ENCODE measurements at regions not wholly inside any gene's neighbourhood (a gene's known extent, or its start where the extent isn't known, plus 50 kb on each side); places are given as distances from the start of the nearest gene placed in this dataset.
"Not testable (repeated sequence)": the region's sequence is repeated elsewhere in the genome, so short reads cannot be mapped to it uniquely, and the experiment has no call there.

DNA sequence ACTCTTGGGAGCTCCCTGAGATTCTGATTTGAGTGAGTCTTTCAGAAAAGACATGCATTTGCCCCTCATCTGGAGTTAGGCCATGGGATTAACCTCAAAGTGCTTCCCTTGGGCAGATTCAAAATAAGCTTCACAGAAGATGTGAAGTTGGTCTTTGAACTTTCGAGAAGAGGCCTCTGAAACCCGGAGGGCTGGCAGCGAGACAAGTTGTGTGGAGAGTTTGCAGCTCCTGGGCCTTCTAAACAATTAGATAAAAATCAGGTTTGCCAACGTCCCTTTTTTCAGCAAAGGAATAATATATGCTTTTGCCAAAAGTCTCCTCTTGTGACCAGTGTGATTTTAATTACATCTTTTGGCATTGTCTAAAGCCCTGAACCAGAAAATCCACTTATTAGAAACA lies 489.7 kb downstream of the SOX11 start:
- Mint-ChIP-seq H3K4me1 (peaks cover 0 to 2% of the 10 kb centered on the region in 2 donors), H3K27me3 (peaks cover 4 to 18% of the 10 kb centered on the region in 2 donors), H3K9me3 (peaks cover 0 to 3% of the 10 kb centered on the region in 2 donors), H3K27ac (no peak overlapping the region), H3K36me3 (no peaks in the 10 kb centered on the region), H3K4me3 (no peak overlapping the region)
- DNase-seq (no peak), ATAC-seq (replicated peaks) (no peak)

DNA sequence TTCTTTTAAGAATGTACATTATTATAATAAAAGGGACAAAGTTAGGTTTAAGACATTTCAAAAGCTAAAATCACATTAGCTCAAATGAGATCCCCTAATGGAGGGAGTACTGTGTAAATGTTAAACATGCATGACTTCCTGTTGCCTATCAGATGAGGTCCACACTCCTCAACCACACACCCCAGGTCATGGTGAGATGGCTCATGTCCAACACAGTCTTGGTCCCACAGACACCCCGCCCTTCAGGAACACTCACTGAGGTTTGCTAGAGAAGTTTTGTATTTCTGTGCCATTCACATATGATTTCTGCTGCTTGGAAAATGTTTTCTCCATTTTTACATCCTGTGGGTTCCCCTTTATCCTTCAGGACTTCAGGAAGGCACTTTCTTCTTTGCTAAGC lies 491.0 kb downstream of the SOX11 start:
- H3K36me3 Mint-ChIP-seq: no peaks in the 10 kb centered on the region
- H3K27me3 Mint-ChIP-seq: peaks cover 4 to 18% of the 10 kb centered on the region in 2 donors
- no peak overlapping the region for H3K27ac Mint-ChIP-seq
- no peak for ATAC-seq (replicated peaks)
- H3K4me1 Mint-ChIP-seq: peaks cover 0 to 2% of the 10 kb centered on the region in 2 donors
- DNase-seq: no peak
- no peak overlapping the region for H3K4me3 Mint-ChIP-seq
- H3K9me3 Mint-ChIP-seq: peaks cover 0 to 3% of the 10 kb centered on the region in 2 donors

DNA sequence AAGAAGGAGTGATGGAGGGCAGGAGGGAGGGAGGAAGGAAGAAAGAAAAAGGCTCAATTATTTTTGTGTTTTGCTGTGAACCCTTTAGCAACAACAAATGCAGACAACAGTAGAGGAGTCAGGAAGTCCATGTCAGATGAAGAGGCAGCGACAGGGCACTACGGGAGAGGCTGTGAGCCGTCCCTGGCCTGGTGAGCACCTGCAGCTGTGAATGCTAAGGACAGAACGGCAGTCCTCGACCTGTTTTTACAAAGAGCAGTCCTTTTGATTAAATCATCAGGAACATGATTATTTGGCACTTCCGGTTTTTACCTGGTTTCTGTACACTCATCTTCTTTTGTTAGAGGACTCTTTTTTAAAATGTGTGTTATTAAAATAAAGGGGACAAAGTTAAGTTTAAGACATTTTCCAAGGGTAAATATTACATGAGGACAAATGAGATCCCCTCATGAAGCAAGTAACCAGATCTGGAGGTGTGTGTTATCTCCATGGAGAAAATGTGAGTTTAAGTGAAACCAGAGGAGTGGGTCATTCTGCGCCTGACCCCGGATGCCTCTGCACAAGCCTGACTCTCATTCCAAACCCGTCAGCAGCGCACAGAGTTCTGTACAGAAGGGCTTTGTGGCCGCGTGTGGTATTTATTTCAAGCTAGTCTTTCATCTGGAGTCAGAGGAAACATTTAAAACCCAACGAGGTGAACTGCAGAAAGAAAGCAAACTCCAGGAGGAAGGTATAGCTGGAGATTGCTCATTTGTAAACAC lies 492.5 kb downstream of the SOX11 start:
- ATAC-seq (replicated peaks) (no peak), DNase-seq (no peak)
- peaks cover 4 to 15% of the 10 kb centered on the region in 2 donors for H3K27me3 Mint-ChIP-seq
- no peak overlapping the region for H3K27ac Mint-ChIP-seq
- peaks cover 0 to 2% of the 10 kb centered on the region in 2 donors for H3K4me1 Mint-ChIP-seq
- H3K36me3 Mint-ChIP-seq: no peaks in the 10 kb centered on the region
- H3K4me3 Mint-ChIP-seq: no peak overlapping the region
- H3K9me3 Mint-ChIP-seq: peaks cover 0 to 3% of the 10 kb centered on the region in 2 donors

DNA sequence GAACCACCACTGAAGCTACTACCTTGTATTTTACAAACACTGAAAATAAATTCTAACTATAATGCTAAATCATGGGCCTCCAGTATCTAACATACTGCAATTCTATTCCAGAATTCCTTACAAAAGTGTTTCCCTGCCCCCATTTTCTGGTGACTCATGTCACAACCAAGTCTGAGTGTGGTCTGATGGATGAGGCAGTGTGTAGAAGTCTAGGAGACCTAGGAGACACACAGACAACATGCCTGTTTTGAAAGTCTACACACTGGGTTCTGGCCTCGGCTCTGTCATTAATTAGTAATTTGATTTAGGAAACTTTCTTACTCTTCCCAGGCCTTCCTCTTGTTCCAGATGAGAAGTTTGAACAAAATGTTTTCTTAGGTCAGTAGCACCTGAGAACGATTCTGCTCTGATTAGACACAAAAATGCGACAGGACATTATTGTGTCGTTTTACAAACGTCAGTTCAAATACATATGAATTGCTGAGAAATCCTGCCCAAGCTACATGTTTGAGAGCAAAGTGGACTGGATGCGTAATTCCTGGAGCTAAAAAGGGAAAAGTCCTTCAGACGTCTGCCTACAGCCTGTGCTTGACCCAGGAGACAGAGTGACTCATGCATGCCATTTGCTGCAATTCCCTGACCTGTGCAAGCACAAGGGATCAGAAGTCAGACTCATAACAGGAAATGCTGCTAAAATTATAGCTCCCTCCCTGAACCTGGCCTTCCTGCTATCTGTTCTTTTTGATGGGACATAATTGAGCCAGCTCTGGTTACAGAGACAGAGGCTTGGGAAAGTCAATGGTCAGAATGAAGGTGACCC lies 494.4 kb downstream of the SOX11 start:
- Mint-ChIP-seq H3K27me3 (peaks cover 4 to 9% of the 10 kb centered on the region in 2 donors), H3K4me3 (no peak overlapping the region), H3K36me3 (no peaks in the 10 kb centered on the region), H3K9me3 (peaks cover 0 to 1% of the 10 kb centered on the region in 2 donors), H3K4me1 (peaks cover 0 to 2% of the 10 kb centered on the region in 2 donors), H3K27ac (no peak overlapping the region)
- ATAC-seq (replicated peaks): no peak
- no peak for DNase-seq

DNA sequence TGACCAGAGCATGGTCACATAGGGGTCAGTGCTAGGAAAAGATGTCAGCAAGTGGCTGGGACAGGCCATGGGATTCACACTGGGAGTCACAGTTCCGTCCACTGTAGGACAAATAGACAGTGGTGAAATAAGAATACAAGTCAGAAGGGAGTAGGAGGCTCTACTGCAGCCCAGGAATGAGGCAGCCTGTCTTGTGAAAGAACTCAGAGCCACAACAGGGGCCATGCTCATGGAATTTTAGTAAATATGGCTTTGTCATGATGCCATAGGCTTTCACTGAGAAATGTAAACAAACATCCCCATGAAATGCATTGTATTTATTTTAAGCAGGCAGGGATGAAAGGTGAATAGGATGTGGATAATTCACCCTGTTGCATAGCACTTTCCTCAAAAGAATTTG lies 504.3 kb downstream of the SOX11 start:
- Mint-ChIP-seq H3K4me3 (no peak overlapping the region), H3K27me3 (no peaks in the 10 kb centered on the region), H3K9me3 (peaks cover 6 to 8% of the 10 kb centered on the region in 2 donors), H3K36me3 (no peaks in the 10 kb centered on the region), H3K4me1 (no peaks in the 10 kb centered on the region), H3K27ac (no peak overlapping the region)
- ATAC-seq (replicated peaks) (no peak), DNase-seq (no peak)

DNA sequence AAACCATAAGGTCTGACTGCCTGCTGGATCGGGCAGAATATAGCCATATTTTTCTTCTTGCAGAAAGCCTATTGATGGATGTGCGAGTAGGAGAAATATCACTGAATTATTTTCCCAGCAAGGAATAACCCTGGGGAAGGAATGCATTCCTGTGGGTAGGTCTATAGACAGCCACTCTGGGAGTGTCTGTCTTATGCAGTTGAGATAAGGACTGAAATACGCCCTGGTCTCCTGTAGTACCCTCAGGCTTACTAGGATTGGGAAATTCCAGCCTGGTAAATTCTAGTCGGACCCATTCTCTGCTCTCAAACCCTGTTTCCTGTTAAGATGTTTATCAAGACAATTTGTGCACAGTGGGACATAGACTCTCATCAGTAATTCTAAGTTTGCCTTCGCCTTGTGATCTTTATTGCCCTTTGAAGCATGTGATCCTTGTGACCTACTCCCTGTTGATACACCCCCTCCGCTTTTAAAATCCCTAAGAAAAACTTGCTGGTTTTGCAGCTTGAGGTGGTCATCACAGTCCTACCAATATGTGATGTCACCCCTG lies 506.3 kb downstream of the SOX11 start:
- not testable (repeated sequence) for H3K9me3 Mint-ChIP-seq; ATAC-seq (replicated peaks); H3K36me3 Mint-ChIP-seq; H3K27me3 Mint-ChIP-seq; DNase-seq; H3K4me3 Mint-ChIP-seq; H3K27ac Mint-ChIP-seq; H3K4me1 Mint-ChIP-seq

DNA sequence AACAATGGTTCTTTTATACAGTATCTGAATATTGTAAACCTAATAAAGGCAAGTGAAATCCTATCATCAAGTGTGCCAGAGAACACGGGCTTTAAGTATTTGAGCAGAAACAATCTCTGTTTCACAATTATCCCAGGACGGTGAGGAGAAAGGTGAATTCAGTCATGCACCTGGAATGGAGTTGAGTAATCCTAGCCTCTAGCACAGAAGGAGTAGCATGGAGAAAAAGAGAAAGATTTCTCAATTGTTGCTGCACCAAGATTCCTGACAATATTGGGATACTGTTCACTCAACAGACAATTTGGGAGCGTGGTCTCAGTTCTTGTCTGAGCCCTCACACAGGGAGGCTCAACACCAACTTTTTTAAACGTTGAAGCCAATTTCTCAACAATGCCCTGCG lies 510.6 kb downstream of the SOX11 start:
- ATAC-seq (replicated peaks) (no peak), DNase-seq (no peak)
- H3K4me3 Mint-ChIP-seq: no peak overlapping the region
- H3K36me3 Mint-ChIP-seq: no peaks in the 10 kb centered on the region
- H3K9me3 Mint-ChIP-seq: peaks cover 6 to 8% of the 10 kb centered on the region in 2 donors
- H3K27me3 Mint-ChIP-seq: no peaks in the 10 kb centered on the region
- H3K4me1 Mint-ChIP-seq: no peaks in the 10 kb centered on the region
- no peak overlapping the region for H3K27ac Mint-ChIP-seq

DNA sequence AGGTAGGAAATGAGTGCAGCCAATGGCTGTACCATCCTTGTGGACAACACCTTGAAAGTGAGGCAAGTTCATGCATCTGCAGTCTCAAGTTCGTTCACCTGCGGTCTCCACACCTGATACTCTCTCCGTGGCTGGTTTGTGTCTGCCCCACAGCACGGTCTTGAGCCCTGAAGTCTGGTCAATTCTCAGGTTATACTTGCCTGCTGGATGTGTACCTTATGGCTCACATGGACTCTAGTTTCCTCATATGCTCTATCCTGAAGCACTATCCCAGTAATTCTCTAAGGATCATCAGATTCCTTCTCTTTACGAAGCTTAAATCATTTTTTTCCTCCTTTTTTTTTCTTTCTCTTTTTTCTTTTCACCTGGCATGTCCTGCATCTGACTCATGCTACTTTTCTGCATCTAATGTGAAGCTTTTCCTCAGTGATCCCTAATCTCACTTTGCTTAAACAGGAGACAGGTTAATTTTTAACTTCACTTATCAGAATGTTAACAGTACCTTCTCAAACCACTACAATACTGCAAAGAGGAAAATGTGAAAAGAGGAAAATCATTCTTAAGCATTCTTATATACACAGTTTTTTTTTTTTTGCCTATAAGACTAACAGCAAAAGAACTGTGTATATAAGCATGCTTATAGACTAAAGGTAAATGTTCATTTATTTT lies 511.2 kb downstream of the SOX11 start:
- Mint-ChIP-seq H3K4me1 (no peaks in the 10 kb centered on the region), H3K27ac (no peak overlapping the region), H3K27me3 (no peaks in the 10 kb centered on the region), H3K36me3 (no peaks in the 10 kb centered on the region), H3K9me3 (peaks cover 4% of the 10 kb centered on the region in 2 donors), H3K4me3 (no peak overlapping the region)
- DNase-seq: no peak
- ATAC-seq (replicated peaks): no peak

DNA sequence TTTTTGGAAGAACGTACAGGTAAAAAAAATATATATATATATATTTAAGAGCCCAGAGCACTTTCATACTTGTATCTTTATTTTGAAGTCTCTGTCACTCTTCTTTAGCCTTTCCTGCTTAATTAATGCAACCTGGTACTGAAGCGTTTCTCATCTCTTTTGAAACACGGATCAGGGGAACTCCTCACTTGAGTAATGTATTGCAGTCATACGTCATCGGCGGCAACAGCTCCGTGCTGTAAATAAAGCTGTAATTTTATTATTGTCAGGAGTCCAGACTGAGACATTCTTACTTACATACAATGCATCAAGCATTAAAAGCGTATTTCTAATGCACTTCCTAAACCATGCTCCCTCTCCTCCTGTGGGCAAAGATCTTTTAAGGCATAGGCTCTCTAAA lies 514.7 kb downstream of the SOX11 start:
- Mint-ChIP-seq H3K27me3 (no peaks in the 10 kb centered on the region), H3K9me3 (no peaks in the 10 kb centered on the region), H3K27ac (no peak overlapping the region), H3K4me1 (no peaks in the 10 kb centered on the region), H3K4me3 (no peak overlapping the region), H3K36me3 (no peaks in the 10 kb centered on the region)
- ATAC-seq (replicated peaks) (no peak), DNase-seq (no peak)

DNA sequence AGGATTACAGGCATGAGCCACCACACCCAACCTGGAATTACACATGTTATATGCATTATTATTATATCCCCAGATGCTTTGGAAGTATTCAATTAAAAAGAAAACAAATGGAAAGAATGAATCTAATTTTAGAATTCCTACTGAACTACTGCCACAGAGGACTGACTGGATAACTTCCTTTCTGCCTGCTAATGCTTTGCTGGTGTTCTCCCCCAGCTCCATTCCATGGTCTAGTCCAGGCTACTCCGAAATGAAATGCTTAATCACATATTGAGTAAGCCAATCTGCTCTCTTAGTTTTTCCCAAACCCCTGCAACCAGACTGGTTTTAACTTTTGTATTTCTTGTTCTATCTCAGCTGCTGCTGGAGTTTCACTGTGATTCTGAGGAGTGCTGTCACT lies 519.1 kb downstream of the SOX11 start:
- no peaks in the 10 kb centered on the region for H3K36me3 Mint-ChIP-seq

DNA sequence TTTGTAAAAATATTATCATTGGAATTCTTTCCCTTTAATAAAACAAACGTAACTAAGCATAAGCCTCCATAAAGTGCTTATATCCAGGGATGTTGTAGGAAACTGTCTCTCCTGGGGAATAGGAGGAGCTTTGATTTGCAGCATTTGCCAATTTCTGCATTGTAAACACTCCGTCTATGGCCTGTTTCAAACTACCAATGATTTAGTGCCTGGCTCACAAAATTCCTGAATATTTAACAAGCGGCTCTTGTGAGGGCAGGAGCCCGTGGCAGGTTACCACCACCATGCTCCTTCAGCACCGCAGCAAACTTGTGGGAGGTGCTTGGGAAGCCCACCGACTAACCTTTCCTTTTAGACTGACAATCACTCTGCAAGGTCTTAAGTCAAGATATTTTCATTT lies 520.3 kb downstream of the SOX11 start:
- DNase-seq (no peak), ATAC-seq (replicated peaks) (no peak)
- Mint-ChIP-seq H3K9me3 (no peaks in the 10 kb centered on the region), H3K4me1 (peaks cover 0 to 9% of the 10 kb centered on the region in 2 donors), H3K36me3 (no peaks in the 10 kb centered on the region), H3K4me3 (no peak overlapping the region), H3K27me3 (peaks cover 0 to 6% of the 10 kb centered on the region in 2 donors), H3K27ac (no peak overlapping the region)

More for the DNA sequence above, 519.1 kb downstream of the SOX11 start:
- H3K4me1 Mint-ChIP-seq: no peaks in the 10 kb centered on the region
- H3K9me3 Mint-ChIP-seq: no peaks in the 10 kb centered on the region
- no peak overlapping the region for H3K4me3 Mint-ChIP-seq
- no peak overlapping the region for H3K27ac Mint-ChIP-seq
- ATAC-seq (replicated peaks) (no peak), DNase-seq (no peak)
- peaks cover 0 to 6% of the 10 kb centered on the region in 2 donors for H3K27me3 Mint-ChIP-seq

DNA sequence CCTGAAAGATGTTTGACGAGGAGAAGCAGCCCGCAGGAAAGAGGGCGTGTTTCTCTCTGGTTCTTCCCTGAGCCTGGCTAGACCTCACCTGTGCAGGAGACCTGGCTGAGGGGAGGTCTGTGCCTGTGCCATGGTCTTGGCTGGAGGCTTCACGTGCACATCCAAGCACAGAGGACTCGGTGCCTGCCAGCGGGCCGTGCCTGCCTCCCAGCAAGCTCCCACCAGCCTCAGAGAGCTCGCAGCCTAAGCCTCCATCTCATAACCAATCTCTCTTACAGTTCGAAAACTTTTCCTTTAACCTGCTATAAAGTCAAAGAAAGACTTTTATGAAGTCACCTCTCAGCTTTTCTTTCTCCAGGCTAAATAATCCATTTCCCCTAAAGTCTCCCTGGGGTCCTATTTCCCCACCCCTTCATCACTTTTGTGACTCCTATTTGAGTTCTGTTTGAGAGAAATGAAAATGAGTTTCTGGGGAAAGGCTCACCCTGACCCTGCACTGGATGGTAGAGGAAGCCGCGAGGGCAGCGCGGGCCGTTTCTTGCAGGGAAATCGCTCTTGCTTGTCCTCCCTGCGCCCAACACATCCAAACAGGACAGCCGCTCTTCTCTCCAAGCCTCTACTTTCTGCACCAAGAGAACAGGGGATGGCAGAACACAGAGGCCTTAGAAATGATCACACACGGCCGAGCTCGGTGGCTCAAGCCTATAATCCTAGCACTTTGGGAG lies 521.0 kb downstream of the SOX11 start:
- H3K9me3 Mint-ChIP-seq: no peaks in the 10 kb centered on the region
- DNase-seq (no peak), ATAC-seq (replicated peaks) (no peak)
- peaks cover 0 to 9% of the 10 kb centered on the region in 2 donors for H3K4me1 Mint-ChIP-seq
- H3K27ac Mint-ChIP-seq: no peak overlapping the region
- H3K27me3 Mint-ChIP-seq: peaks cover 0 to 6% of the 10 kb centered on the region in 2 donors
- H3K4me3 Mint-ChIP-seq: no peak overlapping the region
- H3K36me3 Mint-ChIP-seq: no peaks in the 10 kb centered on the region

DNA sequence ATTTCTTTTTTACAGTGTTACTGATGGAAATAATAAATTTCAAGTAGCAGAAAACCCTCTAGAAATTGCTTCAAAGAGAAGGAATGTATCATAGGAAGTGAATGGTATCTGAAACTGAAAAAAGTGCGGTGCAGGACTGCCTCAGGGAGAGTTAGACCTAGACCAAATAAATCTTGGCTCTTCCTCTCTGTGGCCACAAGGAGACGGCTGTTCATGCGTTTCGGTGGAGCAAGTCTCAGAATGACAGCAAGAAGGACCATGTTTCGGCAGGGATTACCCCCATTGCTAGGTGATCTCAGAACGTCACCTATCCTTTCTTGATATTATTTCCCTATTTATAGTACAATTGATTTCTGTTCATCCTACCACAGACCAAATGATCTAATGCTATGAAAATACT lies 522.3 kb downstream of the SOX11 start:
- DNase-seq (no peak), ATAC-seq (replicated peaks) (peak in 1 of 2 donors; percentile 14)
- Mint-ChIP-seq H3K4me1 (peaks cover 0 to 9% of the 10 kb centered on the region in 2 donors), H3K9me3 (no peaks in the 10 kb centered on the region), H3K27me3 (peaks cover 0 to 6% of the 10 kb centered on the region in 2 donors), H3K27ac (no peak overlapping the region), H3K4me3 (no peak overlapping the region), H3K36me3 (no peaks in the 10 kb centered on the region)

DNA sequence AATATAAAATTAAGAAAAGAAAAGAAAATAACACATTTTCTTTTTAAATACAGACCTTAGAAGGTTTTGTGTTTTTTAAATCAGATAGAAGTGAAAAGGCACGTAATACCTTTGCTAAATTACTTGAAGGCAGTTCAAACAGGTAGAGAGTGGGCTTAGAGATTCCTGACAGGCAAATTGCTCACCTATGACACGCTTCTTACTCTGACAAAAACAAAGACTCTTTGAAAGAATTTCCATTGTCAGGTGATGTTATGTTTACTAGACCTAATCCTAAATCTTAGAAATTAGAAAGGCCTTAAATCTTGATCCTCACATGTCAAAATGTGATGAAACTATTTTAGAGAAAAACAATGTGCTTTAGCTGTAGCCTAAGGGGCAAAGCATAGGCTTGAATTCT lies 522.9 kb downstream of the SOX11 start:
- no peak for ATAC-seq (replicated peaks)
- H3K4me3 Mint-ChIP-seq: no peak overlapping the region
- H3K27ac Mint-ChIP-seq: no peak overlapping the region
- no peaks in the 10 kb centered on the region for H3K36me3 Mint-ChIP-seq
- H3K4me1 Mint-ChIP-seq: peaks cover 0 to 9% of the 10 kb centered on the region in 2 donors
- no peak for DNase-seq
- H3K9me3 Mint-ChIP-seq: no peaks in the 10 kb centered on the region
- H3K27me3 Mint-ChIP-seq: peaks cover 0 to 6% of the 10 kb centered on the region in 2 donors

All from stimulated activated naive B cell treated with anti-CD40 and anti-IgM and Interleukin-4, amounts not matched to agents 10 μg/mL and 1 μg/mL and 100 μg/mL, for 72 hours (primary cell).